Retinal pigment epithelial cell (primary cell): ENCODE measurements at regions not wholly inside any gene's neighbourhood (a gene's known extent, or its start where the extent isn't known, plus 50 kb on each side); places are given as distances from the start of the nearest gene placed in this dataset.

Experiments used
- DNase-seq: peaks from one replicate; pipeline ENCODE4 v3.0.0-alpha.2; 2010; ENCODE audit warnings: low read depth
- H3K4me3 ChIP-seq: 2 replicates; pipeline ENCODE4 v1.5.1; 2011; ENCODE audit warnings: mild to moderate bottlenecking, low read length, control low read depth, moderate library complexity
- CTCF ChIP-seq: conservative IDR thresholded peaks from 2 replicates; pipeline ENCODE4 v1.5.1; 2011; ENCODE audit warnings: low read depth, low read length, control low read depth, inconsistent platforms

GRCh38 chr7:84783141-84783778 lies 403.6 kb downstream of the SEMA3D start:
- no peak overlapping the region for H3K4me3 ChIP-seq
- no peak for DNase-seq
- TF ChIP-seq CTCF = no peak

- H3K4me3 ChIP-seq = no peak overlapping the region
- TF ChIP-seq CTCF = no peak
- no peak for DNase-seq
These were observed 405.0 kb downstream of the SEMA3D start for GRCh38 chr7:84781838-84782237.

- TF ChIP-seq CTCF = no peak
- no peak for DNase-seq
- H3K4me3 ChIP-seq = no peak overlapping the region
These were observed 406.4 kb downstream of the SEMA3D start for GRCh38 chr7:84780158-84781124.

- no peak for TF ChIP-seq CTCF
- no peak overlapping the region for H3K4me3 ChIP-seq
- no peak for DNase-seq
These were observed 429.1 kb downstream of the SEMA3D start for GRCh38 chr7:84757761-84758160.

- no peak for TF ChIP-seq CTCF
- no peak for DNase-seq
- H3K4me3 ChIP-seq = no peak overlapping the region
These were observed 440.5 kb downstream of the SEMA3D start for GRCh38 chr7:84746353-84746752.

- no peak overlapping the region for H3K4me3 ChIP-seq
- DNase-seq = no peak
- TF ChIP-seq CTCF = no peak
These were observed 442.5 kb downstream of the SEMA3D start for GRCh38 chr7:84744385-84744784.
